Endothelial cell of umbilical vein (primary cell): ENCODE measurements at regions not wholly inside any gene's neighbourhood (a gene's known extent, or its start where the extent isn't known, plus 50 kb on each side); places are given as distances from the start of the nearest gene placed in this dataset.

Experiments used
- BruUV-seq: library from RNA; stranded (reverse); fragments of 400-500 nt; replicated peaks from 2 replicates; lab custom pipeline; 2021; lab: Mats Ljungman, UMichigan
- CTCF ChIA-PET: fragments of 300-600, 350-600 bp; sonication (Branson Sonifier 250); formaldehyde crosslinking; loops from one replicate; lab custom pipeline; 2021; ENCODE audit warnings: antibody characterized with exemption, inconsistent platforms; lab: Charles Lee
- POLR2A ChIA-PET: fragments of 300-600, 350-600 bp; sonication (Branson Sonifier 250); formaldehyde crosslinking; loops from one replicate; lab custom pipeline; 2021; ENCODE audit warnings: antibody characterized with exemption, inconsistent platforms; lab: Charles Lee
- DNase-seq: peaks from one replicate; pipeline ENCODE4 v3.0.0-alpha.2; 2011; ENCODE audit warnings: low read depth, low spot score
- FAIRE-seq: peaks from 2 replicates; lab custom pipeline; 2011; peaks lifted over from hg19 to GRCh38; lab: Jason Lieb, UNC
- H2AFZ ChIP-seq: 2 replicates; pipeline ENCODE4 v1.6.0; 2012; ENCODE audit warnings: low read depth, low read length, control low read depth, inconsistent platforms
- H3K27ac ChIP-seq: 2 replicates; pipeline ENCODE4 v1.5.1; 2011; ENCODE audit warnings: low read depth, mild to moderate bottlenecking, control low read depth, low read length, moderate library complexity; ENCODE audit not compliant: insufficient read depth
- H3K27me3 ChIP-seq, 2 experiments: 2 replicates each; pipeline versions ENCODE4 v1.6.0 to v1.6.1; 2011; ENCODE audit warnings: low read length in 2 of 2, mixed read lengths in 1 of 2; ENCODE audit not compliant: control insufficient read depth in 2 of 2, insufficient read depth in 2 of 2
- H3K36me3 ChIP-seq, 2 experiments: 2 replicates in 1 of 2; 3 replicates in 1 of 2; pipeline ENCODE4 v1.5.1; 2011; ENCODE audit warnings: low read length in 2 of 2, mild to moderate bottlenecking in 1 of 2, moderate library complexity in 1 of 2; ENCODE audit not compliant: control insufficient read depth in 2 of 2, insufficient read depth in 2 of 2; ENCODE audit errors: extremely low read depth in 1 of 2
- H3K4me1 ChIP-seq: 3 replicates; pipeline ENCODE4 v1.5.1; 2011; ENCODE audit warnings: mild to moderate bottlenecking, low read length; ENCODE audit not compliant: control insufficient read depth, insufficient read depth; ENCODE audit errors: extremely low read depth
- H3K4me2 ChIP-seq: 2 replicates; pipeline ENCODE4 v1.6.1; 2011; ENCODE audit warnings: low read length, control low read depth, mixed read lengths; ENCODE audit not compliant: insufficient read depth
- H3K4me3 ChIP-seq, 3 experiments: fragments of 200-600 bp in 1 of 3; sonication (generic), shearing (Covaris generic) in 1 of 3; replicated peaks in 1 of 3; 2 replicates each; pipeline ENCODE4 v1.5.1; 2011 to 2016; ENCODE audit warnings: control low read depth in 3 of 3, low read length in 3 of 3, mild to moderate bottlenecking in 2 of 3, inconsistent platforms in 1 of 3, low read depth in 1 of 3, moderate library complexity in 1 of 3; ENCODE audit not compliant: insufficient read depth in 1 of 3
- H3K79me2 ChIP-seq: 2 replicates; pipeline ENCODE4 v1.6.0; 2012; ENCODE audit warnings: low read length, inconsistent platforms; ENCODE audit not compliant: control insufficient read depth, insufficient read depth
- H3K9ac ChIP-seq: replicated peaks from 2 replicates; pipeline ENCODE3; 2011; ENCODE audit warnings: low read length, control low read depth; ENCODE audit not compliant: insufficient read depth; ENCODE audit errors: extremely low read depth
- H3K9me1 ChIP-seq: replicated peaks from 3 replicates; pipeline ENCODE4 v1.6.0; 2011; ENCODE audit warnings: mild to moderate bottlenecking, low read length; ENCODE audit not compliant: control insufficient read depth, insufficient read depth; ENCODE audit errors: extremely low read depth
- H3K9me3 ChIP-seq: replicated peaks from 2 replicates; pipeline ENCODE4 v1.5.1; 2012; ENCODE audit warnings: low read length, inconsistent platforms; ENCODE audit not compliant: control insufficient read depth, insufficient read depth
- H4K20me1 ChIP-seq: replicated peaks from 2 replicates; pipeline ENCODE3; 2011; ENCODE audit warnings: mild to moderate bottlenecking, low read length; ENCODE audit not compliant: control insufficient read depth, insufficient read depth; ENCODE audit errors: extremely low read depth
- EZH2 ChIP-seq: IDR thresholded peaks from 2 replicates; pipeline ENCODE4 v1.6.1; 2012; ENCODE audit warnings: borderline replicate concordance, low read depth, mild to moderate bottlenecking, moderate library complexity, low read length, inconsistent platforms; ENCODE audit not compliant: severe bottlenecking
- FOS ChIP-seq: IDR thresholded peaks from 2 replicates; pipeline ENCODE4 v1.6.1; 2011; ENCODE audit warnings: mild to moderate bottlenecking, low read length, moderate library complexity, borderline replicate concordance; ENCODE audit not compliant: insufficient read depth
- GATA2 ChIP-seq: IDR thresholded peaks from 2 replicates; pipeline ENCODE4 v1.7.0; 2011; ENCODE audit warnings: low read depth, mild to moderate bottlenecking, moderate library complexity, mixed read lengths, low read length; ENCODE audit not compliant: insufficient read length, insufficient read depth
- JUN ChIP-seq: IDR thresholded peaks from 2 replicates; pipeline ENCODE4 v1.6.1; 2011; ENCODE audit warnings: borderline replicate concordance, low read depth; ENCODE audit not compliant: insufficient read length, insufficient read depth
- MYC ChIP-seq: IDR thresholded peaks from one replicate; pipeline ENCODE4 v1.6.1; 2011; ENCODE audit warnings: mild to moderate bottlenecking, low read depth, low read length
- POLR2A ChIP-seq: IDR thresholded peaks from 2 replicates; pipeline ENCODE4 v1.6.1; 2012; ENCODE audit warnings: low read depth, mild to moderate bottlenecking, control low read depth, low read length
- POLR2AphosphoS5 ChIP-seq: IDR thresholded peaks from 2 replicates; pipeline ENCODE4 v1.6.1; 2012; ENCODE audit warnings: low read depth, mild to moderate bottlenecking, control low read depth, low read length, moderate library complexity; ENCODE audit not compliant: insufficient read depth
- dilution Hi-C: fragments of 300-500 bp; cut with MboI; formaldehyde crosslinking; loops from one replicate; pipeline ENCODE4 v1.15.0; 2019; ENCODE audit warnings: low sequenced_read_pairs; ENCODE audit not compliant: extremely low pct_ligation_motif_present
- intact Hi-C: fragments of 100-400 bp; cut with micrococcal nuclease; formaldehyde crosslinking; loops from one replicate; pipeline ENCODE4 v1.10.0; 2022
- TF ChIP-seq, protein P1 (sequence below), 2 donors: IDR thresholded peaks; 1 replicate in 1 of 2; 2 replicates in 1 of 2; pipeline ENCODE4 v1.5.1; 2011; ENCODE audit warnings: low read length in 2 of 2, mild to moderate bottlenecking in 2 of 2, moderate library complexity in 2 of 2, control low read depth in 1 of 2, inconsistent platforms in 1 of 2, low read depth in 1 of 2; ENCODE audit not compliant: insufficient read depth in 1 of 2; ENCODE audit errors: extremely low read depth in 1 of 2
- TF ChIP-seq, protein P2 (sequence below): IDR thresholded peaks from 2 replicates; pipeline ENCODE4 v1.6.1; 2011; ENCODE audit not compliant: insufficient read depth, insufficient read length

DNA sequence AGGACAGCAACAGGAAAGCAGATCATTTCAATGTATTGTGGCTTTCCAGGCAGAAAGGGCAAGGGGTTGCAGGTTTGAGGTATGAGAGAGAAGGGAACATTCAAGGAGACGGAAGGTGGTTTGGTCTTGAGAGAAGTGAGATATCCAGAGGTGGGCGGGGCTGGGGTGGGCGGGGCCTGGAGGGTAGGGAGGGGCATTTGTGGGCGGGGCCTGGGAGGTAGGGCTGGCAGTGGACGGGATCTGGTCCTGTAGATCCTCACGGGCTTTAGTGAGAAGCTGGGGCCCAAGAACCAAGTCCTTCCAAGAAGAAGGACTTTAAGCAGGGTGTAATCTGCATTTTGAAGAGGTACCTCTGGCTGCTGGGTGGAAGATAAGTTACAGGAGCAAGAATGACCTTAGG, 199.2 kb downstream of the MN1 start:
- POLR2A ChIA-PET: no interaction called here
- H3K36me3 ChIP-seq: no peaks in the 10 kb centered on the region
- no peaks in the 10 kb centered on the region for H3K9me1 ChIP-seq
- BruUV-seq: no TSS peak
- CTCF ChIA-PET: no interaction called here
- H3K27ac ChIP-seq: no peak overlapping the region
- TF ChIP-seq FOS (no peak), GATA2 (no peak), POLR2A (no peak), POLR2AphosphoS5 (no peak), MYC (no peak), EZH2 (no peak), JUN (no peak)
- TF ChIP-seq, protein P1, sequence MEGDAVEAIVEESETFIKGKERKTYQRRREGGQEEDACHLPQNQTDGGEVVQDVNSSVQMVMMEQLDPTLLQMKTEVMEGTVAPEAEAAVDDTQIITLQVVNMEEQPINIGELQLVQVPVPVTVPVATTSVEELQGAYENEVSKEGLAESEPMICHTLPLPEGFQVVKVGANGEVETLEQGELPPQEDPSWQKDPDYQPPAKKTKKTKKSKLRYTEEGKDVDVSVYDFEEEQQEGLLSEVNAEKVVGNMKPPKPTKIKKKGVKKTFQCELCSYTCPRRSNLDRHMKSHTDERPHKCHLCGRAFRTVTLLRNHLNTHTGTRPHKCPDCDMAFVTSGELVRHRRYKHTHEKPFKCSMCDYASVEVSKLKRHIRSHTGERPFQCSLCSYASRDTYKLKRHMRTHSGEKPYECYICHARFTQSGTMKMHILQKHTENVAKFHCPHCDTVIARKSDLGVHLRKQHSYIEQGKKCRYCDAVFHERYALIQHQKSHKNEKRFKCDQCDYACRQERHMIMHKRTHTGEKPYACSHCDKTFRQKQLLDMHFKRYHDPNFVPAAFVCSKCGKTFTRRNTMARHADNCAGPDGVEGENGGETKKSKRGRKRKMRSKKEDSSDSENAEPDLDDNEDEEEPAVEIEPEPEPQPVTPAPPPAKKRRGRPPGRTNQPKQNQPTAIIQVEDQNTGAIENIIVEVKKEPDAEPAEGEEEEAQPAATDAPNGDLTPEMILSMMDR (IDR thresholded peaks at IDR 0.05; ENCODE audit: extremely low read depth in 1 of 2, insufficient read depth in 1 of 2, low read depth in 1 of 2, low read length in 2 of 2): no peak
- TF ChIP-seq, protein P2, sequence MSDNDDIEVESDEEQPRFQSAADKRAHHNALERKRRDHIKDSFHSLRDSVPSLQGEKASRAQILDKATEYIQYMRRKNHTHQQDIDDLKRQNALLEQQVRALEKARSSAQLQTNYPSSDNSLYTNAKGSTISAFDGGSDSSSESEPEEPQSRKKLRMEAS: no peak
- intact Hi-C loops (loop anchor here (10.0 kb wide), 1 partner anchor 202 kb away; the partner anchor contains the start of gene MN1), dilution Hi-C loops (no loop called here)
- H3K9ac ChIP-seq: no peak overlapping the region
- no peaks in the 10 kb centered on the region for H3K9me3 ChIP-seq
- FAIRE-seq: no peak
- H3K4me2 ChIP-seq: no peak overlapping the region
- H3K4me1 ChIP-seq: no peaks in the 10 kb centered on the region
- H2AFZ ChIP-seq: no peak overlapping the region
- H3K4me3 ChIP-seq: no peak overlapping the region
- DNase-seq: no peak
- no peaks in the 10 kb centered on the region for H3K79me2 ChIP-seq
- H3K27me3 ChIP-seq: peaks cover 2 to 3% of the 10 kb centered on the region in 2 experiments
- H4K20me1 ChIP-seq: no peaks in the 10 kb centered on the region
